HEK293T (cell line): ENCODE measurements at regions not wholly inside any gene's neighbourhood (a gene's known extent, or its start where the extent isn't known, plus 50 kb on each side); places are given as distances from the start of the nearest gene placed in this dataset.

Experiments
- CTCF ChIA-PET: fragments of 350-600 bp; formaldehyde crosslinking; extraction: SDS; loops from one replicate; lab custom pipeline; 2021; ENCODE audit warnings: antibody characterized with exemption, inconsistent platforms; lab: Yijun Ruan, JAX
- POLR2A ChIA-PET: fragments of 350-600 bp; formaldehyde crosslinking; extraction: SDS; loops from one replicate; lab custom pipeline; 2020; ENCODE audit warnings: antibody characterized with exemption, inconsistent platforms; lab: Yijun Ruan, JAX
- DNase-seq: peaks from one replicate; pipeline ENCODE4 v3.0.0; 2012; ENCODE audit warnings: mixed read lengths; ENCODE audit errors: extremely low spot score
- ARNT ChIP-seq: fragments of 450-650 bp; IDR thresholded peaks from 2 replicates; pipeline ENCODE4 v1.6.1; 2017; ENCODE audit warnings: mild to moderate bottlenecking
- BHLHE40 ChIP-seq: fragments of 450-650 bp; IDR thresholded peaks from 2 replicates; pipeline ENCODE4 v1.6.1; 2016; ENCODE audit warnings: mild to moderate bottlenecking, moderate library complexity, borderline replicate concordance
- CTBP1 ChIP-seq: fragments of 450-650 bp; IDR thresholded peaks from 2 replicates; pipeline ENCODE4 v1.6.1; 2016; ENCODE audit warnings: borderline replicate concordance
- ELF4 ChIP-seq: fragments of 450-650 bp; IDR thresholded peaks from 2 replicates; pipeline ENCODE4 v1.6.1; 2017; ENCODE audit warnings: antibody characterized with exemption
- FOXA1 ChIP-seq: fragments of 450-650 bp; IDR thresholded peaks from 2 replicates; pipeline ENCODE4 v1.6.1; 2016; ENCODE audit warnings: mild to moderate bottlenecking
- FOXK2 ChIP-seq: fragments of 450-650 bp; IDR thresholded peaks from 2 replicates; pipeline ENCODE4 v1.6.1; 2016; ENCODE audit warnings: mild to moderate bottlenecking
- FOXM1 ChIP-seq: fragments of 450-650 bp; IDR thresholded peaks from 2 replicates; pipeline ENCODE4 v1.6.1; 2017; ENCODE audit warnings: mild to moderate bottlenecking, borderline replicate concordance
- HDGF ChIP-seq: fragments of 450-650 bp; IDR thresholded peaks from 2 replicates; pipeline ENCODE4 v1.6.1; 2017; ENCODE audit warnings: antibody characterized with exemption, borderline replicate concordance
- L3MBTL2 ChIP-seq: fragments of 450-650 bp; conservative IDR thresholded peaks from 2 replicates; pipeline ENCODE4 v1.6.1; 2016; ENCODE audit warnings: mild to moderate bottlenecking
- LEF1 ChIP-seq: fragments of 450-650 bp; IDR thresholded peaks from 2 replicates; pipeline ENCODE4 v1.6.1; 2017; ENCODE audit warnings: mild to moderate bottlenecking, borderline replicate concordance
- NFRKB ChIP-seq: fragments of 450-650 bp; IDR thresholded peaks from 2 replicates; pipeline ENCODE4 v1.6.1; 2016; ENCODE audit warnings: mild to moderate bottlenecking, moderate library complexity
- SP1 ChIP-seq: fragments of 450-650 bp; IDR thresholded peaks from 2 replicates; pipeline ENCODE4 v1.6.1; 2017
- SUZ12 ChIP-seq: fragments of 450-650 bp; IDR thresholded peaks from 2 replicates; pipeline ENCODE4 v1.6.1; 2016; ENCODE audit warnings: mild to moderate bottlenecking
- TARDBP ChIP-seq: fragments of 450-650 bp; IDR thresholded peaks from 2 replicates; pipeline ENCODE4 v1.6.1; 2016
- ZNF384 ChIP-seq: fragments of 450-650 bp; IDR thresholded peaks from 2 replicates; pipeline ENCODE4 v1.6.1; 2016
- TF ChIP-seq, protein P1 (sequence below): fragments of 450-650 bp; IDR thresholded peaks from 2 replicates; pipeline ENCODE4 v1.6.1; 2016

DNA sequence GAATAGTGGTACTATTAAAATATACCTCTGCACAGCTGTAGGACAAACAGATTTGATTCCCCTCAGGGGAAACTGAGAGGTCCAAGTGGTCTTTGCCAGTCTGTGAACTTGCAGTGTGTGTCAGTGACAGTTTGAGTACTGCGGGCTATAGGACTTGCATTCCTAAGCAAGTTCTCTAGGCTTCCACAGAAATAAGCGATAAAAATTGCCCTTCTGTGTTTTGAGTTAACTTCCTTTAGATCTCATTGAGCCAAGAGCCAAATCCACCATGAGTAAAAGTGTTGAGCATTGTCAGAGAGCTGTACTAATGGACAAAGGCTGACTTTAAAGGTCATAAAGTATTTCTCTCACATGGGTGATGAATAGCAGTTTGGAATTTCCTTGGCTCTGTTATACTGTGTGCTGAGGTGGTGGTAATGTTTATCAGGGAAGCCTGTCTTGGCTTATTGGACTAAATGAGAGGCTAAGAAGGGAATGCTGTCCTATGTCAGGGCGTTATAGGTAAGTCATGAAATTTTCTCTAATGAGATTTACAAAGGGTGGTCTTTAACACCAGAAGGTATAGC lies 122.6 kb upstream of the MAP3K7 start:
- ChIA-PET CTCF (no interaction called here), POLR2A (no interaction called here)
- no peak for DNase-seq
- no peak for TF ChIP-seq TARDBP
- TF ChIP-seq NFRKB, result no peak
- no peak for TF ChIP-seq HDGF
- no peak for TF ChIP-seq L3MBTL2
- no peak for TF ChIP-seq ZNF384
- TF ChIP-seq CTBP1, result no peak
- TF ChIP-seq SP1, result no peak
- TF ChIP-seq LEF1, result no peak
- no peak for TF ChIP-seq FOXK2
- no peak for TF ChIP-seq BHLHE40
- no peak for TF ChIP-seq FOXA1
- TF ChIP-seq, protein P1, sequence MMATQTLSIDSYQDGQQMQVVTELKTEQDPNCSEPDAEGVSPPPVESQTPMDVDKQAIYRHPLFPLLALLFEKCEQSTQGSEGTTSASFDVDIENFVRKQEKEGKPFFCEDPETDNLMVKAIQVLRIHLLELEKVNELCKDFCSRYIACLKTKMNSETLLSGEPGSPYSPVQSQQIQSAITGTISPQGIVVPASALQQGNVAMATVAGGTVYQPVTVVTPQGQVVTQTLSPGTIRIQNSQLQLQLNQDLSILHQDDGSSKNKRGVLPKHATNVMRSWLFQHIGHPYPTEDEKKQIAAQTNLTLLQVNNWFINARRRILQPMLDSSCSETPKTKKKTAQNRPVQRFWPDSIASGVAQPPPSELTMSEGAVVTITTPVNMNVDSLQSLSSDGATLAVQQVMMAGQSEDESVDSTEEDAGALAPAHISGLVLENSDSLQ, result no peak
- no peak for TF ChIP-seq ARNT
- no peak for TF ChIP-seq SUZ12

DNA sequence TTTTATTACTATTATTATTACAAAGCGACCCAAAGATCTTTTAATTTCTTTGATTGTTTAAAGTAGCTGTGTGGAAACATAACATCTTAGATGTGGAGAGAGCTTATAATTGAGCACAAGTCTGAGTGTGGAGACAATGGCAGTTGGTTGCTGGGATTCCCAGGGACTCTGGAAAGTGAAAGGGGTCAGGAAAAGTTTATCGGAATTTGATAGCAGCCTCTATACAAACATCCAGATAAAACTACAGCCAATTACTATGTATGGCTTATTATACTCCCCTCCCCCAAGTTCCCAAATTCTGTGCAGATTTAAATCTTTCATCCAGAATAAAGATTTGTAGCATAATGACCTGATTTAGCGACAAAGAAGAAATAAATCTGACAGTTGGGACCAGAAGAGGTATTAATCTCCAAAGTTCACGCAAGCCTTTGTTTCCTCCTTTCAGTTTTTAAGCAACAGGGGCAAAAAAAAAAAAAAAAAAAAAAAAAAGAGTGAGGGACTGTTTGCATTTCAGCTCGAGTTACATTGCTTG lies 121.4 kb upstream of the MAP3K7 start:
- CTCF ChIA-PET, result no interaction called here
- no peak for DNase-seq
- no peak for TF ChIP-seq SUZ12
- TF ChIP-seq ZNF384, result peak; percentile 64; the same call in 1 of the 2 replicates
- POLR2A ChIA-PET, result no interaction called here

DNA sequence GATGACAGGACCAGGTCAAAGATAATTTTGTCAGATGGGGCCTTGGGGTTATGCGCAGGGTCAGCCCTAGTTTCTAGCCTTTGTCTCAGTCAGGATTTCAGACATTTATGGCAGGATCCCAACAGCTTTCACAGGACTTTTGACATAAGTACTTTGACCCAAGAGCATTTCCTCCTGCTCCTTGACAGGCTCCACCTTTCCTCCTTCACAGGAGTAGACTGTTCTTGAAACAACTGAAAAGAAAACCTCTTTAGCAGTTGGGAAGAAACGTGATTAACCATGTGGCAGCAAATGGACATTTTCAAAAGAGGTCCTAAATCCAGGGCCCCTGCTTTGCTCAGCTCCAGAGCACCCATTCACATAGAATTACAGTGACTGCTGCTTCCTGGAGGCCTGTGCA lies 120.4 kb upstream of the MAP3K7 start:
- TF ChIP-seq, protein P1, result no peak
- no peak for TF ChIP-seq FOXA1
- TF ChIP-seq BHLHE40, result no peak
- no peak for TF ChIP-seq SUZ12
- no peak for TF ChIP-seq FOXM1
- TF ChIP-seq ARNT, result no peak
- no peak for TF ChIP-seq SP1
- DNase-seq, result no peak
- POLR2A ChIA-PET, result no interaction called here
- CTCF ChIA-PET, result no interaction called here

DNA sequence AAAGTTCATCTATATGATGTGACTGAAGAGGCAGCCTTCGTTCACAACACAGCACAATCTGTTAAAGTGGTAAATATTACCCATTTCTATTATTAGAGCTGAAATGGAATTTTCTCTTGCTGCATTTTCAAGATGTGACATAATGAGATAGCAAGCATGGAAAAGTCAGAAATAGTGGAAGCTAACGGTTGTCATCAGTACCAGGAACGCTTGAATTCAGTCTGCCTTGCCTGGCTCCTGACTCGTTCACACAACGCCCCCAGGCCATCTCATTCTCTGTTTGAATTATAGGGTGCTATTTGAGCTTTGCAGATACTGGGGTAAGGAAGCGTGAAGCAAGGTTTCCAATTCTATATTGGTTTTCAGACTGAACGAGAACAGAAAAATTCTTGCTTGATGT lies 116.5 kb upstream of the MAP3K7 start:
- TF ChIP-seq FOXA1 (no peak), ZNF384 (no peak), BHLHE40 (no peak), ARNT (no peak), TARDBP (no peak), SP1 (no peak)
- ChIA-PET CTCF (no interaction called here), POLR2A (no interaction called here)
- DNase-seq, result no peak

DNA sequence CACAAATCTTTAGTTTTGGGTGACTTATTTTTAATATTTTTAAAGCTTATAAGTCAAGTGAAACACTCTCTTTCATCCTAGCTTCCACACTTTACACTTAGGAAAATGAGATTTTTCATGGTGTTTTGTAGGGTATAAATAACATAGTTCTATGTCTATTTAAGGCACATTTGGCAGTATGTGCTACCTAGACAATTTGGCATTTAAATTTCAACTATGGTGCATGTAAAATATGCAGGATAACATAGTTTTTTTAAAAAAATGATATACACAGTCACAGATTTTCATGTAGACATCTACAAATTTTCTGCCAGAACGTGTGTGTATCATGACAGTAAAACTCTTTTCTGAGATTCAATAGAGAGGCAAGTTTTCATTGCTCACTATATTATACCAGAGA lies 115.1 kb upstream of the MAP3K7 start:
- TF ChIP-seq L3MBTL2 (no peak), BHLHE40 (no peak), NFRKB (no peak), ARNT (no peak), SP1 (no peak), FOXM1 (no peak), ZNF384 (no peak), HDGF (no peak), CTBP1 (no peak), TARDBP (no peak), SUZ12 (no peak), LEF1 (no peak), ELF4 (no peak), FOXA1 (no peak), FOXK2 (no peak)
- TF ChIP-seq, protein P1, result no peak
- ChIA-PET CTCF (no interaction called here), POLR2A (interaction anchor here (1.4 kb wide), 1 partner anchor 14 kb away, joined by 3 read pairs; no protein-coding TSS in a partner anchor)
- no peak for DNase-seq

DNA sequence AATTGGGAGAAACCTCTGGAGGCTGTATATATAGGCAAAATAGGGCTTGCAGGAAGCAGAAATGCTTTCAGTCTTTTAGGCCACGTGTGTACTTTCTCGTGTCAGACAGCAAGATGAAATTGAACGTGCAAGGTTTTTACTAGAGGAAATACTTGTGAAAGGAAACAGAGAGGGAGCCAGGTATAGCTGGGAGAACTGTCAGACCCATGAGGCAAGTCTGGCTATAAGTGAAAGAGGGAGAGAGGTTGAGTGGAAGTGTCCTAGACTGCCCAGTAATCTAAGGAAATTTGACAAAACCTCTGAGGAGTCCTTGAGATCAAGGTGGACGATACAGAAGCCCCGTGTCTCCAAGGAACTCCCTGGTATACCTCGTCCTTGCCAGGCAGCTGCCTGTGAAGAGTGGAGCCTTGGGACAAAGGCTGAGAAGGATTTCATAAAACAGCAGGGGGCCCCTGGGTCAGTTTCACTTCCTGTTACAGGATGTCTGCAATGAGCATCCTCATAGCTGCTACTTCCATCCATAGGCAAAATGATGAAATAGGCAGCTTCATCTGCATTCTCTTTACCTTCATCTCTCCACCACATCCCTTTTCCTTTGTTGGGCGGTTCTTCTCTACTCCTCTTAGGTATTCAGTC lies 114.4 kb upstream of the MAP3K7 start:
- DNase-seq, result peak; percentile 55
- POLR2A ChIA-PET, result interaction anchor here (1.4 kb wide), 1 partner anchor 13 kb away, joined by 3 read pairs; no protein-coding TSS in a partner anchor
- no peak for TF ChIP-seq SP1
- no peak for TF ChIP-seq FOXM1
- no peak for TF ChIP-seq ZNF384
- no peak for TF ChIP-seq FOXK2
- no peak for TF ChIP-seq NFRKB
- no peak for TF ChIP-seq ELF4
- TF ChIP-seq BHLHE40, result no peak
- TF ChIP-seq L3MBTL2, result no peak
- TF ChIP-seq SUZ12, result no peak
- no peak for TF ChIP-seq ARNT
- no peak for TF ChIP-seq CTBP1
- TF ChIP-seq FOXA1, result no peak
- TF ChIP-seq LEF1, result no peak
- TF ChIP-seq TARDBP, result no peak
- CTCF ChIA-PET, result no interaction called here
